ENCODE measurements at regions not wholly inside any gene's neighbourhood (a gene's known extent, or its start where the extent isn't known, plus 50 kb on each side); places are given as distances from the start of the nearest gene placed in this dataset.

GRCh38 chr1:172885971-172886370 lies 164.8 kb downstream of the TNFSF18 start:
- TF ChIP-seq ELF4 (IDR thresholded peaks at IDR 0.05), result no peak
- no peak for TF ChIP-seq SP1 (IDR thresholded peaks at IDR 0.05)
- TF ChIP-seq FOXA1 (IDR thresholded peaks at IDR 0.05), result no peak
- TF ChIP-seq TARDBP (IDR thresholded peaks at IDR 0.05), result no peak
- no peak for TF ChIP-seq ARNT (IDR thresholded peaks at IDR 0.05)
- no peak for TF ChIP-seq L3MBTL2 (conservative IDR thresholded peaks at IDR 0.05)
- TF ChIP-seq CTBP1 (IDR thresholded peaks at IDR 0.05; ENCODE audit: borderline replicate concordance), result no peak
- TF ChIP-seq BHLHE40 (IDR thresholded peaks at IDR 0.05; ENCODE audit: borderline replicate concordance), result no peak
- no peak for TF ChIP-seq NFRKB (IDR thresholded peaks at IDR 0.05)
- TF ChIP-seq, protein P1, sequence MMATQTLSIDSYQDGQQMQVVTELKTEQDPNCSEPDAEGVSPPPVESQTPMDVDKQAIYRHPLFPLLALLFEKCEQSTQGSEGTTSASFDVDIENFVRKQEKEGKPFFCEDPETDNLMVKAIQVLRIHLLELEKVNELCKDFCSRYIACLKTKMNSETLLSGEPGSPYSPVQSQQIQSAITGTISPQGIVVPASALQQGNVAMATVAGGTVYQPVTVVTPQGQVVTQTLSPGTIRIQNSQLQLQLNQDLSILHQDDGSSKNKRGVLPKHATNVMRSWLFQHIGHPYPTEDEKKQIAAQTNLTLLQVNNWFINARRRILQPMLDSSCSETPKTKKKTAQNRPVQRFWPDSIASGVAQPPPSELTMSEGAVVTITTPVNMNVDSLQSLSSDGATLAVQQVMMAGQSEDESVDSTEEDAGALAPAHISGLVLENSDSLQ (IDR thresholded peaks at IDR 0.05), result no peak
- TF ChIP-seq FOXM1 (IDR thresholded peaks at IDR 0.05; ENCODE audit: borderline replicate concordance), result no peak
- no peak for TF ChIP-seq FOXK2 (IDR thresholded peaks at IDR 0.05)
- no peak for TF ChIP-seq SUZ12 (IDR thresholded peaks at IDR 0.05)

Measured in HEK293T (cell line).